Kidney (tissue), 13 donors: ENCODE measurements at regions not wholly inside any gene's neighbourhood (a gene's known extent, or its start where the extent isn't known, plus 50 kb on each side); places are given as distances from the start of the nearest gene placed in this dataset.

Experiments used
- DNase-seq, 5 donors: peaks; one replicate each; pipeline ENCODE4 v3.0.0-alpha.2; 2013 to 2020
- FAIRE-seq: peaks from 2 replicates; lab custom pipeline; 2012; peaks lifted over from hg19 to GRCh38; lab: Jason Lieb, UNC
- H3K27ac ChIP-seq, 2 donors: one replicate each; pipeline ENCODE4 v1.7.0; 2013; ENCODE audit warnings: low read depth in 2 of 2, low read length in 2 of 2, inconsistent platforms in 1 of 2
- H3K27me3 ChIP-seq: one replicate; pipeline ENCODE4 v1.7.1; 2013; ENCODE audit warnings: low read length, inconsistent platforms; ENCODE audit not compliant: control insufficient read depth, insufficient read depth
- H3K36me3 ChIP-seq, 3 donors: one replicate each; pipeline versions ENCODE4 v1.7.0 to v1.7.1; 2013; ENCODE audit warnings: low read length in 3 of 3, control low read depth in 1 of 3, inconsistent platforms in 1 of 3; ENCODE audit not compliant: insufficient read depth in 3 of 3, control insufficient read depth in 2 of 3
- H3K4me1 ChIP-seq, 3 donors: one replicate each; pipeline versions ENCODE4 v1.7.0 to v1.7.1; 2013; ENCODE audit warnings: low read length in 3 of 3, inconsistent platforms in 1 of 3, low read depth in 1 of 3; ENCODE audit not compliant: control insufficient read depth in 2 of 3, insufficient read depth in 2 of 3
- H3K4me3 ChIP-seq, 3 donors: one replicate each; pipeline versions ENCODE4 v1.7.0 to v1.8.1; 2013; ENCODE audit warnings: low read length in 3 of 3, control low read depth in 1 of 3, inconsistent platforms in 1 of 3
- H3K9ac ChIP-seq, 3 donors: one replicate each; pipeline versions ENCODE4 v1.7.0 to v1.7.1; 2013; ENCODE audit warnings: low read length in 3 of 3, control low read depth in 1 of 3, inconsistent platforms in 1 of 3
- H3K9me3 ChIP-seq, 3 donors: one replicate each; pipeline versions ENCODE4 v1.7.0 to v1.7.1; 2013; ENCODE audit warnings: low read length in 3 of 3, control low read depth in 1 of 3, inconsistent platforms in 1 of 3; ENCODE audit not compliant: control insufficient read depth in 2 of 3, insufficient read depth in 1 of 3
- intact Hi-C: fragments of 100-400 bp; cut with DNase I; formaldehyde crosslinking; loops from one replicate; pipeline ENCODE4 v1.11.1; 2022
- TF ChIP-seq, protein P1 (sequence below): IDR thresholded peaks from 3 replicates; pipeline ENCODE4 v1.5.1; 2012; ENCODE audit warnings: mild to moderate bottlenecking, moderate library complexity, borderline replicate concordance; ENCODE audit not compliant: insufficient read depth; ENCODE audit errors: extremely low read depth
- donor health status: control.
- donor health status: control.
- donor health status: control.
- donor health status: control.
- donor health status: control.
- donor health status: DM: yes; HTN: yes; CAD: no.
- donor health status: Normal renal cell carcinoma (clear cell type).

DNA sequence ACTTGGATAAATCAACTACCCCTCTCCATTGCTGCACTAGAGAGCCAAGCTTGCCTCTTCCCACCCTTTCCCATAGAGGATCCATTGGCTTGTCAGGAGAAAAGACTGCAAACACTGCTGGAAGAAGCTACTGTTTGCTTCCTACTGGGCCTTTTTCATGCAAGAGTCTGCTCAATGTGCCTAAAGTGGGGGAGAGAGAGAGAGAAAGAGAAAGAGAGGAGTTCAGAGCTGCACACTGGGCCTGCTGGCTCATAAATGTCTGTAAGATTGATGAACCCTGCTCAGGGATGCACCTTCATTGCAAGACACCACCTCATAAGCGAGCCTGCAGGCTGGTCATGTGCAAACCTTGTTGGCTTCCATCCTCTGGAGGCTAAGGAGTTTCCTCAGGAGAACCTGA, 269.4 kb downstream of the ZNF608 start:
- Histone ChIP-seq H3K4me1 (no peaks in the 10 kb centered on the region), H3K9me3 (no peaks in the 10 kb centered on the region), H3K4me3 (no peak overlapping the region), H3K9ac (no peak overlapping the region), H3K27ac (no peak overlapping the region), H3K27me3 (no peaks in the 10 kb centered on the region), H3K36me3 (no peaks in the 10 kb centered on the region)
- DNase-seq = peak in 3 of 5 donors; percentile 24 to 51 (median 38)
- FAIRE-seq = no peak
- TF ChIP-seq, protein P1, sequence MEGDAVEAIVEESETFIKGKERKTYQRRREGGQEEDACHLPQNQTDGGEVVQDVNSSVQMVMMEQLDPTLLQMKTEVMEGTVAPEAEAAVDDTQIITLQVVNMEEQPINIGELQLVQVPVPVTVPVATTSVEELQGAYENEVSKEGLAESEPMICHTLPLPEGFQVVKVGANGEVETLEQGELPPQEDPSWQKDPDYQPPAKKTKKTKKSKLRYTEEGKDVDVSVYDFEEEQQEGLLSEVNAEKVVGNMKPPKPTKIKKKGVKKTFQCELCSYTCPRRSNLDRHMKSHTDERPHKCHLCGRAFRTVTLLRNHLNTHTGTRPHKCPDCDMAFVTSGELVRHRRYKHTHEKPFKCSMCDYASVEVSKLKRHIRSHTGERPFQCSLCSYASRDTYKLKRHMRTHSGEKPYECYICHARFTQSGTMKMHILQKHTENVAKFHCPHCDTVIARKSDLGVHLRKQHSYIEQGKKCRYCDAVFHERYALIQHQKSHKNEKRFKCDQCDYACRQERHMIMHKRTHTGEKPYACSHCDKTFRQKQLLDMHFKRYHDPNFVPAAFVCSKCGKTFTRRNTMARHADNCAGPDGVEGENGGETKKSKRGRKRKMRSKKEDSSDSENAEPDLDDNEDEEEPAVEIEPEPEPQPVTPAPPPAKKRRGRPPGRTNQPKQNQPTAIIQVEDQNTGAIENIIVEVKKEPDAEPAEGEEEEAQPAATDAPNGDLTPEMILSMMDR = no peak
- intact Hi-C loops = no loop called here

DNA sequence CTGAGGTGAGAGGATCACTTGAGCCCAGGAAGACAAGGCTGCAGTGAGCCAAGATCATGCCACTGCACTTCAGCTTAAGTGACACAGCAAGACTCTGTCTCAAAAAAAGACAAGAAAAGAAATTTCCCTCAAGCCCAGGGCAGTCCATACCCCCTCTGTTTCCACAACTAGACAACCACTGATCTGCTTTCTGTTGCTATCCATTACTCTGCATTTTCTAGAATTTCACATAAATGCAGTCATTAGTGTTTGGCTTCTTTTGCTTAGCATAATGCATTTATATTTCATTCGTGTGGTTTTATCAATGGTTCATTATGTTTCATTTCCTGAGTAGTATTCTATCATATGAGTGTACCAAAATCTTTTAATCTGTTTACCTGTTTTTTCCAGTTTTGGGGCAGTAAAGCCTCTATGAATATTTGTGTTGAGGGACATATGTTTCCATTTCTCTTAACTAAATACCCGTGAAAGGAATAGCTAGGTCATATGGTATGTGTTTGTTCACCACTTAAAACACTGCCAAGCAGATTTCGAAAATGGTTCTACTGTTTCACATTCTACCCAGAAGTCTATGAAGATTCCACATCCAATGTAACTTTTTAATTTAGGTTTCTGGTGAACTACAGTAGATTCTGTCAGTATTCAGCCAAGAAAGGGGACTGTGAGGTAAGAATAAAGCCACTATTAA, 271.8 kb downstream of the ZNF608 start:
- FAIRE-seq (no peak), DNase-seq (no peak)
- H3K36me3 ChIP-seq = no peaks in the 10 kb centered on the region

DNA sequence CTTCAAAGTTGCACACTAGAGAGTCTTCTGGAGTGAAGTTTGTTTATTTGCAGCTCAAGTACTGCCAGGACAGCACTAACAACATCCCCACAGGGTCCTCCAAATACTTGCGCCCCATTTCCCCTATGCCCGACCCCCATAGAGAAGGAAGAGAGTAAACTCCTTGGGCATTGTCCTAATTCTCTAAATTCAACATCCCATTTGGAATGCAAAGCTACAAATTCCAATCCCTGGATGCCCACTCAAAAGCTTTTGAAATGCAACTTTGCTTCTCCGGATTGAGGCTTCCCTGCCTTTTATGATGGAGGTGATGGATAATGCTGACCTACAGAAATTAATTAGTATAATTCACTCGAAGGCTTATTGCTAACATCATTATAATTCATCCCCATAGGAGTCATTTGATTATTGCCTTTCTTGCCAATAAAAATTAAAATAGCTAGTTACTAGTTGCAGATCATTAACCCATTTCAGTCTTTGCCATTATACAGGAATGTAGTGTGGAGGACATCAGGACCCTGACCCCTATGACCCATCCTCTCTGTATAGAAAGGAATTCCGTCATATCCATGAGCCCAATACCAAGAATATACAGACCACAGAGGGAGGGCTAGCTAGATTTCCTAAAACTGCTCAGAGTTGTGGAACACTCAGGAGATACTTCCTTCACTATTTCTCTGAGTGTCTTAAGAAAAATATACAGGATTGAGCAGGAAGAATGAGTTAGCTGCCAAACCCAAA, 277.6 kb downstream of the ZNF608 start:
- no peak for FAIRE-seq
- intact Hi-C loops = no loop called here
- no peak overlapping the region for H3K9ac ChIP-seq

More for the DNA sequence above, 271.8 kb downstream of the ZNF608 start:
- Histone ChIP-seq H3K27me3 (no peaks in the 10 kb centered on the region), H3K4me1 (no peaks in the 10 kb centered on the region), H3K27ac (no peak overlapping the region), H3K4me3 (no peak overlapping the region), H3K9ac (no peak overlapping the region), H3K9me3 (no peaks in the 10 kb centered on the region)
- TF ChIP-seq, protein P1 = no peak
- intact Hi-C loops = no loop called here

More for the DNA sequence above, 277.6 kb downstream of the ZNF608 start:
- H3K36me3 ChIP-seq = no peaks in the 10 kb centered on the region
- H3K27ac ChIP-seq = no peak overlapping the region
- H3K9me3 ChIP-seq = no peaks in the 10 kb centered on the region
- H3K4me1 ChIP-seq = no peaks in the 10 kb centered on the region
- H3K4me3 ChIP-seq = no peak overlapping the region
- H3K27me3 ChIP-seq = no peaks in the 10 kb centered on the region
- TF ChIP-seq, protein P1 = no peak
- DNase-seq = no peak
